DOHH2 (cell line): ENCODE measurements at regions not wholly inside any gene's neighbourhood (a gene's known extent, or its start where the extent isn't known, plus 50 kb on each side); places are given as distances from the start of the nearest gene placed in this dataset.
"Not testable (repeated sequence)": the region's sequence is repeated elsewhere in the genome, so short reads cannot be mapped to it uniquely, and the experiment has no call there.

ENCODE experiments used
- EZH2phosphoT487 ChIP-seq: fragments of 200-600 bp; sonication (generic); IDR thresholded peaks from 2 replicates; pipeline ENCODE4 v1.6.1; 2017; ENCODE audit warnings: borderline replicate concordance, mild to moderate bottlenecking, antibody characterized with exemption, low read length, moderate library complexity, mixed read lengths
- TF ChIP-seq, protein P1 (sequence below): fragments of 200-600 bp; sonication (generic); IDR thresholded peaks from one replicate; pipeline ENCODE4 v1.5.1; 2014; ENCODE audit warnings: antibody characterized with exemption, mild to moderate bottlenecking, low read depth, low read length; ENCODE audit not compliant: poor library complexity, severe bottlenecking

DNA sequence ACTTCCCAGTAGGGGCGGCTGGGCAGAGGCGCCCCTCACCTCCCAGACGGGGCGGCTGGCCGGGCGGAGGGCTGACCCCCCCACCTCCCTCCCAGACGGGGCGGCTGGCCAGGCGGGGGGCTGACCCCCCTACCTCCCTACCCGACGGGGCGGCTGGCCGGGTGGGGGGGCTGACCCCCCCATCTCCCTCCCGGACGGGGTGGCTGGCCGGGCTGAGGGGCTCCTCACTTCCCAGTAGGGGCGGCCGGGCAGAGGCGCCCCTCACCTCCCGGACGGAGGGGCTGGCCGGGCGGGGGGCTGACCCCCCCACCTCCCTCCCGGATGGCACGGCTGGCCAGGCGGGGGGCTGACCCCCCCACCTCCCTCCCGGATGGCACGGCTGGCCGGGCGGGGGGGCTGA is 508.1 kb upstream of the PHF14 start:
- TF ChIP-seq, protein P1, sequence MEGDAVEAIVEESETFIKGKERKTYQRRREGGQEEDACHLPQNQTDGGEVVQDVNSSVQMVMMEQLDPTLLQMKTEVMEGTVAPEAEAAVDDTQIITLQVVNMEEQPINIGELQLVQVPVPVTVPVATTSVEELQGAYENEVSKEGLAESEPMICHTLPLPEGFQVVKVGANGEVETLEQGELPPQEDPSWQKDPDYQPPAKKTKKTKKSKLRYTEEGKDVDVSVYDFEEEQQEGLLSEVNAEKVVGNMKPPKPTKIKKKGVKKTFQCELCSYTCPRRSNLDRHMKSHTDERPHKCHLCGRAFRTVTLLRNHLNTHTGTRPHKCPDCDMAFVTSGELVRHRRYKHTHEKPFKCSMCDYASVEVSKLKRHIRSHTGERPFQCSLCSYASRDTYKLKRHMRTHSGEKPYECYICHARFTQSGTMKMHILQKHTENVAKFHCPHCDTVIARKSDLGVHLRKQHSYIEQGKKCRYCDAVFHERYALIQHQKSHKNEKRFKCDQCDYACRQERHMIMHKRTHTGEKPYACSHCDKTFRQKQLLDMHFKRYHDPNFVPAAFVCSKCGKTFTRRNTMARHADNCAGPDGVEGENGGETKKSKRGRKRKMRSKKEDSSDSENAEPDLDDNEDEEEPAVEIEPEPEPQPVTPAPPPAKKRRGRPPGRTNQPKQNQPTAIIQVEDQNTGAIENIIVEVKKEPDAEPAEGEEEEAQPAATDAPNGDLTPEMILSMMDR = not testable (repeated sequence)
- TF ChIP-seq EZH2phosphoT487 = not testable (repeated sequence)
